ENCODE measurements at regions not wholly inside any gene's neighbourhood (a gene's known extent, or its start where the extent isn't known, plus 50 kb on each side); places are given as distances from the start of the nearest gene placed in this dataset.

GRCh38 chr10:109701633-109702215 is 221.6 kb downstream of the XPNPEP1 start:
- Histone ChIP-seq H2AK9ac (replicated peaks; ENCODE audit: low read depth, low read length, poor library complexity) (no peak overlapping the region), H2BK120ac (ENCODE audit: low read depth, low read length) (no peak overlapping the region), H3K4me1 (ENCODE audit: control insufficient read depth, insufficient read depth, low read length) (no peaks in the 10 kb centered on the region), H3K27me3 (ENCODE audit: control insufficient read depth, insufficient read depth, low read length) (no peaks in the 10 kb centered on the region), H3K9ac (ENCODE audit: low read depth, low read length) (no peak overlapping the region), H3K14ac (replicated peaks; ENCODE audit: low read depth, low read length) (no peak overlapping the region), H2BK5ac (ENCODE audit: low read depth, low read length, poor library complexity, severe bottlenecking) (no peak overlapping the region), H2BK20ac (ENCODE audit: low read depth, low read length) (no peak overlapping the region), H3K9me1 (ENCODE audit: insufficient read depth, low read length) (no peaks in the 10 kb centered on the region), H3K56ac (ENCODE audit: extremely low read depth, insufficient read depth, low read length) (no peak overlapping the region), H2AK5ac (ENCODE audit: low read depth, low read length) (no peak overlapping the region), H3K36me3 (ENCODE audit: control insufficient read depth, insufficient read depth, low read length) (no peaks in the 10 kb centered on the region), H3K4me3 (ENCODE audit: insufficient read depth, low read depth, low read length) (no peak overlapping the region), H3K4ac (ENCODE audit: low read depth, low read length) (no peak overlapping the region), H3K9me3 (ENCODE audit: control insufficient read depth, insufficient read depth, low read length) (peaks cover 19% of the 10 kb centered on the region), H2AFZ (replicated peaks; ENCODE audit: low read length, poor library complexity) (no peak overlapping the region), H4K5ac (ENCODE audit: low read depth, low read length) (no peak overlapping the region), H4K8ac (ENCODE audit: low read depth in 2 of 2, low read length in 2 of 2) (no peak overlapping the region), H2BK15ac (ENCODE audit: low read depth, low read length) (no peak overlapping the region), H3K18ac (ENCODE audit: low read depth, low read length) (no peak overlapping the region), H3K4me2 (ENCODE audit: low read depth, low read length) (no peak overlapping the region), H4K20me1 (ENCODE audit: insufficient read depth, low read length) (no peaks in the 10 kb centered on the region), H3K23ac (ENCODE audit: low read depth, low read length) (no peak overlapping the region), H3K27ac (ENCODE audit: insufficient read depth, low read length) (no peak overlapping the region), H3K79me1 (ENCODE audit: low read depth in 1 of 2, low read length in 2 of 2) (no peaks in the 10 kb centered on the region), H4K91ac (ENCODE audit: insufficient read depth, low read depth, low read length) (no peak overlapping the region)
- TF ChIP-seq POLR2A (IDR thresholded peaks at IDR 0.05; ENCODE audit: low read depth, low read length): no peak
- no peak for TF ChIP-seq MXI1 (IDR thresholded peaks at IDR 0.05; ENCODE audit: borderline replicate concordance, low read depth, low read length)
- TF ChIP-seq SMC3 (IDR thresholded peaks at IDR 0.05; ENCODE audit: low read depth, low read length): no peak
- TF ChIP-seq RFX5 (IDR thresholded peaks at IDR 0.05; ENCODE audit: low read depth, low read length): no peak
- TF ChIP-seq NFE2L2 (IDR thresholded peaks at IDR 0.05; ENCODE audit: low read depth, low read length): no peak
- TF ChIP-seq MAZ (IDR thresholded peaks at IDR 0.05; ENCODE audit: borderline replicate concordance, low read depth, low read length): no peak
- TF ChIP-seq BHLHE40 (IDR thresholded peaks at IDR 0.05; ENCODE audit: low read depth, low read length): no peak
- no peak for TF ChIP-seq RCOR1 (IDR thresholded peaks at IDR 0.05; ENCODE audit: insufficient replicate concordance, low read length)
- no peak for TF ChIP-seq RAD21 (IDR thresholded peaks at IDR 0.05; ENCODE audit: low read length)
- TF ChIP-seq ELK1 (IDR thresholded peaks at IDR 0.05; ENCODE audit: borderline replicate concordance, low read depth, low read length): no peak
- no peak for TF ChIP-seq CTCF (conservative IDR thresholded peaks at IDR 0.05; ENCODE audit: low read depth, low read length)
- DNase-seq (no peak), ATAC-seq (ENCODE audit: low read depth) (no peak)
- intact Hi-C loops (cut with micrococcal nuclease): no loop called here
- in situ Hi-C loops (cut with MboI; ENCODE audit: low sequenced_read_pairs): no loop called here
- CTCF ChIA-PET: no interaction called here
- POLR2A ChIA-PET (ENCODE audit: unreplicated experiment): no interaction called here
- no TSS peak for BruUV-seq (replicated peaks)
- dilution Hi-C loops (cut with HindIII; ENCODE audit: low sequenced_read_pairs, unreplicated experiment): no loop called here
- WGBS, 2 experiments (ENCODE audit: extremely low coverage in 2 of 2, insufficient read length in 1 of 2): no CpG with 5 or more reads among the region's 5 CpGs

Measured in IMR-90 (cell line).